Esophagus squamous epithelium (tissue), 5 donors: ENCODE measurements at regions not wholly inside any gene's neighbourhood (a gene's known extent, or its start where the extent isn't known, plus 50 kb on each side); places are given as distances from the start of the nearest gene placed in this dataset.

Experiments used
- DNase-seq: peaks from one replicate; lab custom pipeline; 2025; lab: John Stamatoyannopoulos, UW
- H3K27ac ChIP-seq, 4 donors: fragments of 200-600 bp; sonication (generic); one replicate each; pipeline ENCODE4 v1.5.1; 2016 to 2019; ENCODE audit warnings: mild to moderate bottlenecking in 1 of 4
- H3K27me3 ChIP-seq, 4 donors: fragments of 200-600 bp; sonication (generic); 1 replicate in 3 of 4; 2 replicates in 1 of 4; pipeline versions ENCODE4 v1.5.1 to v1.6.0; 2017 to 2021; ENCODE audit warnings: antibody characterized with exemption in 1 of 4
- H3K36me3 ChIP-seq, 3 donors: fragments of 200-600 bp; sonication (generic); one replicate each; pipeline ENCODE4 v1.5.1; 2016 to 2019
- H3K4me1 ChIP-seq, 3 donors: fragments of 200-600 bp; sonication (generic); one replicate each; pipeline ENCODE4 v1.5.1; 2017 to 2019
- H3K4me3 ChIP-seq, 4 donors: fragments of 200-600 bp; sonication (generic); 1 replicate in 3 of 4; 2 replicates in 1 of 4; pipeline ENCODE4 v1.5.1; 2016 to 2019; ENCODE audit warnings: mild to moderate bottlenecking in 2 of 4, moderate library complexity in 1 of 4
- H3K9me3 ChIP-seq, 3 donors: fragments of 200-600 bp; sonication (generic); one replicate each; pipeline ENCODE4 v1.5.1; 2016 to 2019
- CTCF ChIP-seq, 6 experiments: fragments of 450-650 bp in 4 of 6; fragments of 200-600 bp in 2 of 6; sonication (generic) in 2 of 6; IDR thresholded peaks; one replicate each; pipeline ENCODE4 v1.5.1; 2016 to 2019; ENCODE audit warnings: antibody characterized with exemption in 6 of 6, mild to moderate bottlenecking in 4 of 6, moderate library complexity in 4 of 6
- POLR2A ChIP-seq, 4 donors: fragments of 450-650 bp; IDR thresholded peaks; one replicate each; pipeline ENCODE4 v1.6.1; 2017; ENCODE audit warnings: antibody characterized with exemption in 4 of 4, mild to moderate bottlenecking in 4 of 4, moderate library complexity in 3 of 4
- WGBS, 2 donors: methylation state at CpG; one replicate each; pipeline ENCODE4 v1.1.5; 2018; 5-methylcytosine and 5-hydroxymethylcytosine counted together
- intact Hi-C: fragments of 100-400 bp; cut with DNase I; formaldehyde crosslinking; loops from one replicate; pipeline ENCODE4 v1.15.0; 2022
- donor health status: DM: yes; HTN: yes; CAD: no.

GRCh38 chr6:1491025-1491424 lies 101.6 kb downstream of the FOXF2 start:
- Histone ChIP-seq H3K4me1 (peaks cover 0 to 10% (median 0%) of the 10 kb centered on the region in 3 donors), H3K9me3 (peaks cover 0 to 5% (median 4%) of the 10 kb centered on the region in 3 donors), H3K27ac (no peak overlapping the region), H3K27me3 (no peaks in the 10 kb centered on the region), H3K36me3 (no peaks in the 10 kb centered on the region), H3K4me3 (no peak overlapping the region)
- intact Hi-C loops: no loop called here
- TF ChIP-seq POLR2A (IDR thresholded peaks at IDR 0.05) (no peak), CTCF (IDR thresholded peaks at IDR 0.05) (no peak)
- WGBS, 2 donors: 85 to 87% methylated on average over 9 to 11 of the region's 11 CpGs
- DNase-seq: no peak

GRCh38 chr6:1491591-1492319 lies 102.4 kb downstream of the FOXF2 start:
- intact Hi-C loops: no loop called here
- peaks cover 0 to 10% (median 8%) of the 10 kb centered on the region in 3 donors for H3K9me3 ChIP-seq
- TF ChIP-seq POLR2A (IDR thresholded peaks at IDR 0.05) (no peak), CTCF (IDR thresholded peaks at IDR 0.05) (no peak)
- DNase-seq: no peak
- H3K27me3 ChIP-seq: no peaks in the 10 kb centered on the region
- H3K36me3 ChIP-seq: no peaks in the 10 kb centered on the region
- 91 to 93% methylated on average over 7 to 10 of the region's 10 CpGs for WGBS, 2 donors
- H3K4me1 ChIP-seq: peaks cover 0 to 3% (median 0%) of the 10 kb centered on the region in 3 donors
- H3K27ac ChIP-seq: no peak overlapping the region
- no peak overlapping the region for H3K4me3 ChIP-seq

GRCh38 chr6:1494671-1495070 lies 105.3 kb downstream of the FOXF2 start:
- H3K4me1 ChIP-seq: no peaks in the 10 kb centered on the region

GRCh38 chr6:1495344-1495743 lies 106.0 kb downstream of the FOXF2 start:
- intact Hi-C loops: no loop called here
- DNase-seq: no peak
- TF ChIP-seq CTCF (IDR thresholded peaks at IDR 0.05) (no peak), POLR2A (IDR thresholded peaks at IDR 0.05) (no peak)
- Histone ChIP-seq H3K4me3 (no peak overlapping the region), H3K9me3 (peaks cover 0 to 10% (median 8%) of the 10 kb centered on the region in 3 donors), H3K27me3 (no peaks in the 10 kb centered on the region), H3K4me1 (no peaks in the 10 kb centered on the region), H3K27ac (no peak overlapping the region), H3K36me3 (no peaks in the 10 kb centered on the region)
- WGBS, 2 donors: 82 to 100% methylated on average over 2 to 4 of the region's 4 CpGs

More at GRCh38 chr6:1494671-1495070, 105.3 kb downstream of the FOXF2 start:
- no peak overlapping the region for H3K4me3 ChIP-seq
- 76 to 80% methylated on average over 9 of the region's 9 CpGs for WGBS, 2 donors
- no peaks in the 10 kb centered on the region for H3K27me3 ChIP-seq
- intact Hi-C loops: no loop called here
- TF ChIP-seq POLR2A (IDR thresholded peaks at IDR 0.05): no peak
- TF ChIP-seq CTCF (IDR thresholded peaks at IDR 0.05): no peak
- H3K36me3 ChIP-seq: no peaks in the 10 kb centered on the region
- H3K27ac ChIP-seq: no peak overlapping the region
- peaks cover 0 to 10% (median 8%) of the 10 kb centered on the region in 3 donors for H3K9me3 ChIP-seq
- DNase-seq: no peak

- intact Hi-C loops: no loop called here
- TF ChIP-seq CTCF (IDR thresholded peaks at IDR 0.05) (no peak), POLR2A (IDR thresholded peaks at IDR 0.05) (no peak)
- peaks cover 0 to 10% (median 8%) of the 10 kb centered on the region in 3 donors for H3K9me3 ChIP-seq
- 83 to 100% methylated on average over 5 of the region's 5 CpGs for WGBS, 2 donors
- H3K27ac ChIP-seq: no peak overlapping the region
- no peaks in the 10 kb centered on the region for H3K4me1 ChIP-seq
- H3K36me3 ChIP-seq: no peaks in the 10 kb centered on the region
- no peak for DNase-seq
- no peaks in the 10 kb centered on the region for H3K27me3 ChIP-seq
- H3K4me3 ChIP-seq: no peak overlapping the region
Measured at GRCh38 chr6:1496092-1496491, 106.7 kb downstream of the FOXF2 start.
